ENCODE measurements at regions not wholly inside any gene's neighbourhood (a gene's known extent, or its start where the extent isn't known, plus 50 kb on each side); places are given as distances from the start of the nearest gene placed in this dataset.

GRCh38 chr5:160169326-160169725 lies 50.1 kb upstream of the PWWP2A start (continued):
- TF ChIP-seq ZNF114 (CRISPR knock-in tag; IDR thresholded peaks at IDR 0.05): no peak
- TF ChIP-seq, protein P1, sequence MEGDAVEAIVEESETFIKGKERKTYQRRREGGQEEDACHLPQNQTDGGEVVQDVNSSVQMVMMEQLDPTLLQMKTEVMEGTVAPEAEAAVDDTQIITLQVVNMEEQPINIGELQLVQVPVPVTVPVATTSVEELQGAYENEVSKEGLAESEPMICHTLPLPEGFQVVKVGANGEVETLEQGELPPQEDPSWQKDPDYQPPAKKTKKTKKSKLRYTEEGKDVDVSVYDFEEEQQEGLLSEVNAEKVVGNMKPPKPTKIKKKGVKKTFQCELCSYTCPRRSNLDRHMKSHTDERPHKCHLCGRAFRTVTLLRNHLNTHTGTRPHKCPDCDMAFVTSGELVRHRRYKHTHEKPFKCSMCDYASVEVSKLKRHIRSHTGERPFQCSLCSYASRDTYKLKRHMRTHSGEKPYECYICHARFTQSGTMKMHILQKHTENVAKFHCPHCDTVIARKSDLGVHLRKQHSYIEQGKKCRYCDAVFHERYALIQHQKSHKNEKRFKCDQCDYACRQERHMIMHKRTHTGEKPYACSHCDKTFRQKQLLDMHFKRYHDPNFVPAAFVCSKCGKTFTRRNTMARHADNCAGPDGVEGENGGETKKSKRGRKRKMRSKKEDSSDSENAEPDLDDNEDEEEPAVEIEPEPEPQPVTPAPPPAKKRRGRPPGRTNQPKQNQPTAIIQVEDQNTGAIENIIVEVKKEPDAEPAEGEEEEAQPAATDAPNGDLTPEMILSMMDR (conservative IDR thresholded peaks at IDR 0.05; ENCODE audit: low read depth in 2 of 2): no peak
